AG04449 (cell line): ENCODE measurements at regions not wholly inside any gene's neighbourhood (a gene's known extent, or its start where the extent isn't known, plus 50 kb on each side); places are given as distances from the start of the nearest gene placed in this dataset.

Experiments used
- CTCF ChIA-PET: fragments of 350-600 bp; formaldehyde crosslinking; extraction: SDS; loops from one replicate; lab custom pipeline; 2021; ENCODE audit warnings: antibody characterized with exemption; lab: Yijun Ruan, JAX
- POLR2A ChIA-PET: fragments of 400-600, 350-600 bp; formaldehyde crosslinking; extraction: SDS; loops from one replicate; lab custom pipeline; 2020; ENCODE audit warnings: antibody characterized with exemption, inconsistent platforms; lab: Yijun Ruan, JAX
- DNase-seq: peaks from one replicate; pipeline ENCODE4 v3.0.0-alpha.2; 2010; ENCODE audit warnings: low read depth, low spot score
- H3K4me3 ChIP-seq: 2 replicates; pipeline ENCODE4 v1.5.1; 2011; ENCODE audit warnings: low read depth, mild to moderate bottlenecking, control low read depth, low read length
- CTCF ChIP-seq: IDR thresholded peaks from one replicate; pipeline ENCODE4 v1.5.1; 2011; ENCODE audit warnings: mild to moderate bottlenecking, moderate library complexity, low read length, control low read depth, inconsistent platforms; ENCODE audit not compliant: insufficient read depth; ENCODE audit errors: missing control alignments

GRCh38 chr1:88488237-88488636 lies 195.8 kb upstream of the PKN2 start:
- DNase-seq: no peak
- CTCF ChIA-PET: no interaction called here
- POLR2A ChIA-PET: no interaction called here
- no peak for TF ChIP-seq CTCF
- no peak overlapping the region for H3K4me3 ChIP-seq

GRCh38 chr1:88490676-88491075 lies 193.4 kb upstream of the PKN2 start:
- no peak overlapping the region for H3K4me3 ChIP-seq
- DNase-seq: no peak
- ChIA-PET POLR2A (no interaction called here), CTCF (no interaction called here)
- TF ChIP-seq CTCF: no peak

- H3K4me3 ChIP-seq: no peak overlapping the region
- ChIA-PET POLR2A (no interaction called here), CTCF (no interaction called here)
- no peak for TF ChIP-seq CTCF
- no peak for DNase-seq
Measured at GRCh38 chr1:88499671-88500070, 184.4 kb upstream of the PKN2 start.

- DNase-seq: no peak
- H3K4me3 ChIP-seq: no peak overlapping the region
- CTCF ChIA-PET: no interaction called here
- POLR2A ChIA-PET: no interaction called here
- no peak for TF ChIP-seq CTCF
Measured at GRCh38 chr1:88502886-88503285, 181.2 kb upstream of the PKN2 start.

- CTCF ChIA-PET: no interaction called here
- no peak overlapping the region for H3K4me3 ChIP-seq
- DNase-seq: no peak
- POLR2A ChIA-PET: no interaction called here
- no peak for TF ChIP-seq CTCF
Measured at GRCh38 chr1:88503646-88504045, 180.4 kb upstream of the PKN2 start.

GRCh38 chr1:88504601-88505000 lies 179.5 kb upstream of the PKN2 start:
- ChIA-PET CTCF (no interaction called here), POLR2A (no interaction called here)
- no peak overlapping the region for H3K4me3 ChIP-seq
- no peak for TF ChIP-seq CTCF
- DNase-seq: no peak
